Nephron progenitor cell (in vitro differentiated cells): ENCODE measurements at regions not wholly inside any gene's neighbourhood (a gene's known extent, or its start where the extent isn't known, plus 50 kb on each side); places are given as distances from the start of the nearest gene placed in this dataset.
"Not testable (repeated sequence)": the region's sequence is repeated elsewhere in the genome, so short reads cannot be mapped to it uniquely, and the experiment has no call there.

Source experiments
- DNase-seq: peaks from one replicate; pipeline ENCODE4 v3.0.0; 2021
- H3K27ac Mint-ChIP-seq: 2 replicates; pipeline ENCODE4 v1.8.0; 2021; ENCODE audit warnings: mild to moderate bottlenecking, moderate library complexity, mixed read lengths
- H3K27me3 Mint-ChIP-seq: 2 replicates; pipeline ENCODE4 v1.8.0; 2021; ENCODE audit warnings: mild to moderate bottlenecking, low read depth, mixed read lengths; ENCODE audit not compliant: poor library complexity
- H3K36me3 Mint-ChIP-seq: 2 replicates; pipeline ENCODE4 v1.8.0; 2021; ENCODE audit warnings: low read depth, mixed read lengths
- H3K4me1 Mint-ChIP-seq: 2 replicates; pipeline ENCODE4 v1.8.0; 2021; ENCODE audit warnings: mixed read lengths
- H3K4me3 Mint-ChIP-seq: 2 replicates; pipeline ENCODE4 v1.8.0; 2021; ENCODE audit warnings: mild to moderate bottlenecking, moderate library complexity, mixed read lengths
- H3K9me3 Mint-ChIP-seq: 2 replicates; pipeline ENCODE4 v1.8.0; 2021; ENCODE audit warnings: mild to moderate bottlenecking, moderate library complexity, mixed read lengths
- TF ChIP-seq, protein P1 (sequence below): fragments of 200-600 bp; sonication (generic); IDR thresholded peaks from 2 replicates; pipeline ENCODE4 v1.5.0; 2021; ENCODE audit warnings: antibody characterized with exemption

DNA sequence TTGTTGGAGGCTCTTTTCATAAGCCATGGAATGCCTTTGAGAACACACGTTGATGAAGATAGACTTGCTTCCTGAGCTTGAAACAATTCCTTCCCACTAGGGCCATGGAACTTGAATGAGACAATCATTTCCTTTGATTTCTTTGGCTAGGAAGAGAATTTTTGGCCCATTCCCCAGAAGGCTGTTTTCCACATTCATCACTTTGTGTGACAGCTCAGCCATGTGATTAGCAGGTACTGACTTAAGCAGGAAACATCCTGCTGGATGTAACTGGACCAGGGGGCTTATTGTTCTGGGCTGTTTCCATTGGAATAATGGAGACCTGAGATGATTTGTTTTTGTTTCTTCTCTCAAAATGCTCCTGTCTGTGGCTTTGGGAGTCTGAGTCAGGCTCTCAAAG is 469.8 kb upstream of the SEL1L start:
- TF ChIP-seq, protein P1, sequence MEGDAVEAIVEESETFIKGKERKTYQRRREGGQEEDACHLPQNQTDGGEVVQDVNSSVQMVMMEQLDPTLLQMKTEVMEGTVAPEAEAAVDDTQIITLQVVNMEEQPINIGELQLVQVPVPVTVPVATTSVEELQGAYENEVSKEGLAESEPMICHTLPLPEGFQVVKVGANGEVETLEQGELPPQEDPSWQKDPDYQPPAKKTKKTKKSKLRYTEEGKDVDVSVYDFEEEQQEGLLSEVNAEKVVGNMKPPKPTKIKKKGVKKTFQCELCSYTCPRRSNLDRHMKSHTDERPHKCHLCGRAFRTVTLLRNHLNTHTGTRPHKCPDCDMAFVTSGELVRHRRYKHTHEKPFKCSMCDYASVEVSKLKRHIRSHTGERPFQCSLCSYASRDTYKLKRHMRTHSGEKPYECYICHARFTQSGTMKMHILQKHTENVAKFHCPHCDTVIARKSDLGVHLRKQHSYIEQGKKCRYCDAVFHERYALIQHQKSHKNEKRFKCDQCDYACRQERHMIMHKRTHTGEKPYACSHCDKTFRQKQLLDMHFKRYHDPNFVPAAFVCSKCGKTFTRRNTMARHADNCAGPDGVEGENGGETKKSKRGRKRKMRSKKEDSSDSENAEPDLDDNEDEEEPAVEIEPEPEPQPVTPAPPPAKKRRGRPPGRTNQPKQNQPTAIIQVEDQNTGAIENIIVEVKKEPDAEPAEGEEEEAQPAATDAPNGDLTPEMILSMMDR, result no peak
- DNase-seq, result no peak
- Mint-ChIP-seq H3K4me1 (no peaks in the 10 kb centered on the region), H3K4me3 (no peak overlapping the region), H3K27ac (no peak overlapping the region), H3K27me3 (peaks cover 4% of the 10 kb centered on the region), H3K9me3 (no peaks in the 10 kb centered on the region), H3K36me3 (no peaks in the 10 kb centered on the region)

DNA sequence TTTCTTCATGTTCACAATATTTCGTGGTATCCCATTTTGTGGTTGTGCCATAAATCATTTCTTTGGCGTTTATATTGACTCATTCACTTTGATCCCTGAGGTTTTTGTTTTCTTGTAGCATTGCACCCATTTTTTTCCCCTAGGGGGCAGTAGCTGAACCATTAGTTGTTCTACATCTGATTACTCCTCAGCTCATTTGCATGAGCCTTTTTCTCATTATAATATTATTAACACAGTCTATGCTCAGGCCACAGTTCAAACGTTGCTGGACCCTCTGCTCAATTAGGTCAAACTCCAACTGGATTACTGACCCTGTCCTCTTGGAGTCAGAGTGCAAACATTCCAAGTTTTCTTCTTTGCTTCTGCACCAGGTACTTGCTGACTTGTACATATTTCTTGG is 475.4 kb upstream of the SEL1L start:
- Mint-ChIP-seq H3K4me3 (no peak overlapping the region), H3K4me1 (no peaks in the 10 kb centered on the region), H3K9me3 (peaks cover 20% of the 10 kb centered on the region), H3K27me3 (no peaks in the 10 kb centered on the region), H3K27ac (no peak overlapping the region), H3K36me3 (peaks cover 5% of the 10 kb centered on the region)
- DNase-seq, result peak; percentile 5
- TF ChIP-seq, protein P1, result peak; percentile 40

DNA sequence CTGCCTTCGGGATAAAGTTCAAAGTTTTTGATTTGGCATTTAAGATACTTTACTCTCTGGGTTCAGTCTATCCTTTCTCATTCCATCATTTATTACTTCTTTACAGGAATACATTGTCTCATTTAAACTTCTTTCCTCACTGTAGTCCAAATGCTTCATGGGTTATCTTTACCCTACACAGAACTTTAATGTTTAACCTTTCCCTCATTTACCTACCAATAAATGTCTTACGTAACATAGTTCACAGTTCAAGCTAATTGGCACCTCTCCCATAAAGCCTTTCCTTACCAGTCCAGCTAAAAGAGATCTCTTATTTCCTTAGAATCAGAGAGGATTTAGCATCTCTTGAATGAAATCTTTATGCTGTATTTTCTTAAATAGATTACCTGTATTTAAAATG is 476.3 kb upstream of the SEL1L start:
- H3K9me3 Mint-ChIP-seq, result peaks cover 27% of the 10 kb centered on the region
- TF ChIP-seq, protein P1, result no peak
- peaks cover 5% of the 10 kb centered on the region for H3K36me3 Mint-ChIP-seq
- no peaks in the 10 kb centered on the region for H3K27me3 Mint-ChIP-seq
- DNase-seq, result no peak
- no peak overlapping the region for H3K4me3 Mint-ChIP-seq
- H3K4me1 Mint-ChIP-seq, result no peaks in the 10 kb centered on the region
- no peak overlapping the region for H3K27ac Mint-ChIP-seq

DNA sequence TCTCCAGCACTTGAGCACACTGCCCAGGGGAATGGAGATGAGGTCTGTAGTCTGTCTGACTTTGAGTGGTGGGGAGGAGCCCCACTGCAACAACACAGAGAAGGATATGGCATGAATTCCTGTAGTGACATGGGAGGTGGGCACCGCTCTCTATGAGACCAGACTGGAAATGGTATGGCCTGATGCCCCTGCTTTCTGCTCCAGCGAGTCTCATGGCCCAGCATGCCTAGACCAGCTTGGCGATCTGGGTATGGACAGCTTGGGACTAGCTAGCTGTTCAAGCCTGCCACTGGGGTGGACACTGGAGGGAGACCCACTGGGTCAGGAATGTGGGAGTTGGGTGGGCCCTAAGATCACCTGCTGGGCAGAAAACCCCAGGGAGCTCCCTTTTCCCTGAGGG is 477.8 kb upstream of the SEL1L start:
- no peak for DNase-seq
- H3K4me1 Mint-ChIP-seq, result no peaks in the 10 kb centered on the region
- H3K27ac Mint-ChIP-seq, result no peak overlapping the region
- TF ChIP-seq, protein P1, result no peak
- no peak overlapping the region for H3K4me3 Mint-ChIP-seq
- H3K36me3 Mint-ChIP-seq, result peaks cover 5% of the 10 kb centered on the region
- H3K9me3 Mint-ChIP-seq, result peaks cover 27% of the 10 kb centered on the region
- H3K27me3 Mint-ChIP-seq, result no peaks in the 10 kb centered on the region

DNA sequence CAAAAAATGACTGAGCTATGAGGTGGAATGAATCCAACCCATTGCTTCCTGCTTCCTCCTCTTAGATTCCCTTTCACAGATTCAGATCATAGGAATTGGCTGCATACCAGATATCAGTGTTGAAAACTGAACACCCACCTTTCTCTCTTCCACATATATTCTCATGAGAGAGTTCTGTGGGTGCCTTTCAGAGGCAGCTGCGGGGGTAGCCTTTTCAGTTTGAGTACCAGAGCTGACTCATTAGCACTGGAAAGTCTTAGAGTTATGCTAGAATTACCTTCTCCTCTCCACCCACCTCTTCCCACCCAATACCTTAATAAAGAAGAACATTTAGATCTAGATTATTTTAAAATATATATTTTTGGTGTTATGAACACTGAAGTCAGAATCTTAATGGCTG is 495.4 kb upstream of the SEL1L start:
- TF ChIP-seq, protein P1, result no peak
- Mint-ChIP-seq H3K4me3 (no peak overlapping the region), H3K27ac (no peak overlapping the region), H3K4me1 (no peaks in the 10 kb centered on the region), H3K27me3 (peaks cover 2% of the 10 kb centered on the region), H3K36me3 (no peaks in the 10 kb centered on the region), H3K9me3 (peaks cover 41% of the 10 kb centered on the region)
- no peak for DNase-seq

DNA sequence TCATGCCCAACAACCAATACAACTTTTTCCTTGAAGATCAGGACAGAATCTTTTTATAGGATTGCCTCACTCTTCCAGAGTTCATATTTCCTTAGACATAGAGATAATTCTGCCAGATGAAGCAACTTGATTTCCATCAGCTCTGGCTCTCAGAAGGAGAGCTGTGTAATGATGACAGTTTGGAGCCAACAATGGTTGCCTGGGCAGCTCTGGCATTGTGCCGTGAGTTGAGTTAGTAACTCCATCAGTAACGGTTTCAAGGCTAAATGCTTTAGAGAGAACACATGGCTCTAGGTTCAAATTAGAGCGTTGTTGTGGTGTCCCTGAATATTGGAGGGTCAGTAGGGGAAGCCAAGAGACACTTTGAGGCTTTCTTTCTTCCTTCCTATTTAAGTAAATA is 501.7 kb upstream of the SEL1L start:
- Mint-ChIP-seq H3K27me3 (no peaks in the 10 kb centered on the region), H3K4me1 (no peaks in the 10 kb centered on the region), H3K36me3 (no peaks in the 10 kb centered on the region), H3K4me3 (no peak overlapping the region), H3K27ac (no peak overlapping the region), H3K9me3 (no peaks in the 10 kb centered on the region)
- TF ChIP-seq, protein P1, result no peak
- DNase-seq, result no peak

DNA sequence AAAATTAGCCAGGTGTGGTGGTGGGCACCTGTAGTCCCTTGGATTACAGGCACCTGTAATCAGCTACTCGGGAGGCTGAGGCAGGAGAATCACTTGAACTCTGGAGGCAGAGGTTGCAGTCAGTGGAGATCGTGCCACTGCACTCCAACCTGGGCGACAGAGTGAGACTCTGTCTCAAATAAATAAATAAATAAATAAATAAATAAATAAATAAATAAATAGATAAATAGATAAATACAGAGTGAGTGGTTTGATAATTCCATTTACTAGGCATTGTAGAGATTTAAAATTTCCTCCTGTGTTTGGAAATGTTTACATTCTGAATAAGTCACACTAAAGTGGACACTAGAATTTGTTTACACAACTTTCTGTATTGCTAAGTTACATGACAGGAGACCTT is 504.4 kb upstream of the SEL1L start:
- not testable (repeated sequence) for H3K4me3 Mint-ChIP-seq, H3K9me3 Mint-ChIP-seq, DNase-seq, H3K4me1 Mint-ChIP-seq, H3K27ac Mint-ChIP-seq, H3K36me3 Mint-ChIP-seq, H3K27me3 Mint-ChIP-seq
